ENCODE measurements at regions not wholly inside any gene's neighbourhood (a gene's known extent, or its start where the extent isn't known, plus 50 kb on each side); places are given as distances from the start of the nearest gene placed in this dataset.
A peak's percentile ranks its signal among the peaks of the same experiment; 100 is the strongest.

DNA sequence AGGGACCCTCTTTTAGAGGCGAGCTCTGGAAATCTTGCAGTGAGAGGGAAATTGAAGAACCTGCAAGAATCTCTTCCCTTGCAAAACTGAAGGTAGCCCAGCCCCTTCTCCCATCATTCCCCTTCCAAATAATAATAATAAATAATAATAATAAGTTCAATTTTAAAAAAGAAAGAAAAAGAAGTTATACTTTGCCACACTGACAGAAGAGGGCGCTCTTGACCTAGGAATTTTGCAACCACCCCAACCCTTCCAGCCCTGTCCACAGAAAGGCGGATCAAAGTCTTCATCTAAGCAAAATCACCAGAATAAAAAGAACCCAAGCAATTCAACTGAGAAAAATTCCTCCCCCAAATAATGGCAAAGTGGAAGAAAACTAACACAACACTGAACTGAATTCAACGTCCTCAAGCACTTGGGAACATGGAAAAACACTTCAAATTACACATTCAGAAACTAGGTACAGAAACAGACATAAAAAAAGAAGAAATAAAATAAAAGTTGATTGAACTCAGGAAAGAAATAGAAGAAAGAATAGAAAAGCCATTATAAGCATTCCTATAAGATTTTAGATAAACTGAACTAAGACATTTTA lies 98.9 kb upstream of the GLS start:
- in situ Hi-C loops (cut with MboI; ENCODE audit: low pct_unique_long_range_greater_than_20kb, low sequenced_read_pairs), result no loop called here
- peak; percentile 59 for DNase-seq

GRCh38 chr2:190782264-190782663 lies 98.4 kb upstream of the GLS start:
- no peak for DNase-seq
- in situ Hi-C loops (cut with MboI; ENCODE audit: low pct_unique_long_range_greater_than_20kb, low sequenced_read_pairs), result no loop called here

DNA sequence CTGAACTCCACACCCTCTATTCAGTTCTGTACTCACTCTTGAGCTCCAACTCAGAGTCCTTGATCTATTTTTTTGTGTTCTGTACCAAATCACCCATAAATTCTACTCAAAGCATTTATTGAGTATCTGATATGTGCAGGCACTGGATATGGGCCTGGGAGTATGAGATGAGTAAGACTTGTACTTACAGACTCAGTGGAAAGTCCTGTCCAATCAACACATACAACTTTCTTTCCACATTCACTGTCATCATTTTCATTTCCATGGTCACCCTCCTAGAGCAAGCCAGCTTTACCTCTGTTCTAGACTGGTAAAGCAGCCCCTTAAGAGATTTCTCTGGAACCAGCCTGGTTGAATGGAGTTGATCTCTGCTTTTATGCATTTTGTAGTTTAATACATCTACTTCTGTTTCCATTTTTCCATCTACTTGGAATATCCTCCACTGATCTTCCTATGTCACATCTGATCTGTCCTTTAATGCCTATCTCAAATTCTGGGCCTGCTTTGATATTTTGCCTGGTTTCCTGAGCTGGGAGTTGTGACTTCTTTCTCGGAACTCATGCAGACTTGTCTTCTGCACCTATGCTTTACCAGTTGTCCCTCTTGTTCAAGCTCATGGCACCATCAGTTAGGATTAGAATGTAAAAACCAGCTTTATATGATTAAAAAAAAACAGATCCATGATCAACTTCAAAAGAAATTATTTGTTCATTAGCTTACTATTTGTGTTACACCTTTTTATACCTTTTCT lies 96.9 kb upstream of the GLS start:
- in situ Hi-C loops (cut with MboI; ENCODE audit: low pct_unique_long_range_greater_than_20kb, low sequenced_read_pairs), result no loop called here

DNA sequence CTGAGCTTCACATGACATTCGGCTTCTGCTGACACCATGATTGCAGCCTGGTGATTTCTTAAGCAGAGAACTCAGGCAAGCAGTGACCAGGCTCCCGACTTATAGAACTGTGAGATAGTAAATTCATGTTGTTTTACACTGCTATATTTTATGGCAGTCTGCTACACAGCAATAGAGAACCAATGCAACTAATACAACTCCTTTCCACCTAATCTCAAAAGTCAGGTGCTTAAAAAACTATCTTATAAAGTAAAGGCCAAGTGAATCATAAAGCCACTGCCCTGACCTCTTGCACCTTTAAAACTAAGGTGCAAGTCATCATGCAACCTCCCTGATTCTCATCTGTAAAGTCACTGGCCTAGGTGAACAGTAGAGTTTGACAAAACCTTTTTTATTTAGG lies 95.3 kb upstream of the GLS start:
- in situ Hi-C loops (cut with MboI; ENCODE audit: low pct_unique_long_range_greater_than_20kb, low sequenced_read_pairs), result no loop called here
- no peak for DNase-seq

More for the DNA sequence above, 96.9 kb upstream of the GLS start:
- DNase-seq, result no peak

DNA sequence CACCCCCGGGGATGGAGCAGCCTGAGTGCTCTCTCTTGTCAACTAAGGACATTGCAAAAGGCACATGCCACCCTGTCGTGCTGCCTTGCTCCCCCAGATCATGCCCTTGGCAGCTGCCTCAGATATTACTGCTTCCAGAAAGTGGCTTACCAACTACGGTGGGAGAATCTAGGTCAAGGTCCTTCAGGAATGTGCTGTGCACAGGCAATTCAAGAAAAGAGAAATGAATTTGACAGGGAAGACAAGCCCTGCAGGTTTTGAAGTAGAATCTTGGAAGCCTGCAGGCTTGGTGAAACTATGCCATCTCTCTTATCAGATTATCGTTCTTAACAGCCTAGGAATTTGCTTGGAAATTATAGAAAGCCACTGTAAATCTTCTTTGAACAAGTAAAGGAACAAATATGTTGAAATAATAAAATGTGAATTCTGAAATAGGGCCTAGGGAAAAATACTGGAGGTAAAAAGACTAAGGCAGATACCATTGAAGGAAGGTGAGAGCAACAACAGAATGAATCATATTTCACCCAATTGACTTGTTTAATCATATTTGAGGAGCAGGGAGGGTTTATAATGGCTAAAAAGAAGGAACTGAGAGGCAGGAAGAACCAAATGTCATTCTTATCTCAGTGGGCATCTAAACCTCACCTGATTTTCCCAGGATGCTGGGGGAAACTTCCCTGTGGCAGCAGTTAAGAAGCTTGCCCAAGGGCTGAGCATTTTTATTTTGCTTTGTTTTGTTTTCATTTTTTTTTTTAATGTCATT lies 94.0 kb upstream of the GLS start:
- DNase-seq, result no peak
- in situ Hi-C loops (cut with MboI; ENCODE audit: low pct_unique_long_range_greater_than_20kb, low sequenced_read_pairs), result no loop called here

DNA sequence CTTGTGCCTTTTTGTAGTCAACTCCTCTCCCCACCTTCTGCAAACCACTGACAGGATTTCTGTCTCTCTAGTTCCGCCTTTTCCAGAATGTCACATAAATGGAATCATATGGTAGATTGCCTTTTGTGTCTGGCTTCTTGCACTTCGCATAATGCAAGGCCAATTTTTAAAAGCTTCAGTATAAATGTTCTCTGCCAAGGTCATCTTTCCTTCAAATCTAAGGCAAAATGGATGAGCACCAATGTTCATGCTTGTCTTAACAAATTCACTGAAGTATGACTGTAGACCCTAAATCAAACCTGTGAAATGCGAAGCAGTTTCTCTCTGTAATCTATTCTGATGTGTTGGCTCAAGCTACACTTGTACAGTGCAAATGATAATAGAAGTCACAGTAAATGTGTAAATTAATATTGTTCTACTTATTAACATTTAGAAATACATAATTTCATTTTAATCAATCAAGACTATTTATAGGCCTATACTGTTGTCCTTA lies 92.8 kb upstream of the GLS start:
- no peak for DNase-seq
- in situ Hi-C loops (cut with MboI; ENCODE audit: low pct_unique_long_range_greater_than_20kb, low sequenced_read_pairs), result no loop called here

DNA sequence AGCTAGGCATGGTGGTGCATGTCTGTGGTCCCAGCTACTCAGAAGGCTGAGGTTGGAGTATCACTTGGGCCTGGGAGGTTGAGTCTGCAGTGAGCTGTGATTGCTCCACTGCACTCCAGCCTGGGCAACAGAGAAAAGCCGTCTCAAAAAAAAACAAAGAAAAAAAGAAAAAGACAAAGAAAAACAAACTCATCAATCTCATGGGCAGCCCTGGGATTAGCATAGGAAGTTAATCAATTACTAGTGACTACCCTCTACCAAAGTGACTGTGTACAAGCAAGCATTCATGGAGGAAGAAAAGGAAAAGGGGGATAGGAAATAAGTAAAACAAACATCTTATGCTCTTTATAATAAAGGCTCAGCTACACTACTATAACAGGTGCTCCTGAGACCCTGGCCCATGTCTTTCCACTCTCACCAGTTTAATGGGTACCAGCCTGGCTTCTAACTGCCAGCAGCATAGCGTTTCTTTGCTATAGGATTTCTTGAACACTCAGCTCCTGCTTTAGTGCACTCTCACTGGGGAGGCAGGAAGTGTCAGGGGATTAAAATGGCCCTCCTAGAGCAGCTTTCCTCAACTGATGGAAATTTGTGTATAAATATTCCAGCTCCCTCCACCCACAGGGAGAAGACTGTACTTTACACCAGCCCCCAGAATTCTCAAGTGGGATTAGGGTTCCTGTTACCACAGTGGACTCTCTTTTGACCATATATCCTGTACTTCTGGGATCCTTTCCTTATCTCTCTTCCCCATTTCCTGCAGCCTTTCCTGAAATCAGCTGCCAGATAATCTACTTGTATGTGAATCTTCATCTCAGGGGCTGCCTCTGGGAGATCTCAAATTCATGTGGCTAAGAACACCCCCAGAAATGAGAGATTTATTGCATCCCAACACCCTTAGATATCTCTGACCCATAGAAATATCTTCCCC lies 91.3 kb upstream of the GLS start:
- DNase-seq, result peak; percentile 29
- in situ Hi-C loops (cut with MboI; ENCODE audit: low pct_unique_long_range_greater_than_20kb, low sequenced_read_pairs), result no loop called here

DNA sequence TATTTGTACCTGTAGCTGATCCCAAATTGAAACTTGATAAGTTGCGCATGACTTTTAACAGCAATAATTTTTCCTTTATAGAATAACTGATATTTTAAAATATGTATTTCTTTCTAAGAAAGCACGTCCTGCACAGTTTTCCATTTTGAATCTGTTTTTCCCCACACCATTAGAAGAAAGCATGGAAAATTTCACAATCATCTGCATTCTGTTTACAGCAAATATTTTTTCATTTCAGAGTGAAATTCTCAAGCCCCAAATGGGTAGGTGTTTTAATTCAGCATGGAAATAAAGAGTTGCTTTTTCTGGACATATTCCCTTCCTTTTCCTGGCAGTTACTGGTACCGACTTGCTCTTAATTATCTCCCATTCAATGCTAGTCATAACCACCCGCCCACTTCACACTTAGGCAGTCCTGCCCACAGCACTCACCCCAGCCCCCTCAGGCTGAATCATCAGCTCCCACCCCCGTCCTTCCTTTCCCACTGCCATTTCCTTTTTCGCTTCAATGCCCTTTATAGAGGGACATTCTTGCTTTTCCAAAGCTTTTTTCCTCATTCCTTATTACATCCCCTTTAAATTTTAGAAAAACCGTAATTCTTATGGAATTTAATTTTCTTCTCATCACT lies 89.2 kb upstream of the GLS start:
- in situ Hi-C loops (cut with MboI; ENCODE audit: low pct_unique_long_range_greater_than_20kb, low sequenced_read_pairs), result no loop called here
- DNase-seq, result no peak

GRCh38 chr2:190791976-190792575 lies 88.5 kb upstream of the GLS start:
- in situ Hi-C loops (cut with MboI; ENCODE audit: low pct_unique_long_range_greater_than_20kb, low sequenced_read_pairs), result no loop called here
- DNase-seq, result no peak

DNA sequence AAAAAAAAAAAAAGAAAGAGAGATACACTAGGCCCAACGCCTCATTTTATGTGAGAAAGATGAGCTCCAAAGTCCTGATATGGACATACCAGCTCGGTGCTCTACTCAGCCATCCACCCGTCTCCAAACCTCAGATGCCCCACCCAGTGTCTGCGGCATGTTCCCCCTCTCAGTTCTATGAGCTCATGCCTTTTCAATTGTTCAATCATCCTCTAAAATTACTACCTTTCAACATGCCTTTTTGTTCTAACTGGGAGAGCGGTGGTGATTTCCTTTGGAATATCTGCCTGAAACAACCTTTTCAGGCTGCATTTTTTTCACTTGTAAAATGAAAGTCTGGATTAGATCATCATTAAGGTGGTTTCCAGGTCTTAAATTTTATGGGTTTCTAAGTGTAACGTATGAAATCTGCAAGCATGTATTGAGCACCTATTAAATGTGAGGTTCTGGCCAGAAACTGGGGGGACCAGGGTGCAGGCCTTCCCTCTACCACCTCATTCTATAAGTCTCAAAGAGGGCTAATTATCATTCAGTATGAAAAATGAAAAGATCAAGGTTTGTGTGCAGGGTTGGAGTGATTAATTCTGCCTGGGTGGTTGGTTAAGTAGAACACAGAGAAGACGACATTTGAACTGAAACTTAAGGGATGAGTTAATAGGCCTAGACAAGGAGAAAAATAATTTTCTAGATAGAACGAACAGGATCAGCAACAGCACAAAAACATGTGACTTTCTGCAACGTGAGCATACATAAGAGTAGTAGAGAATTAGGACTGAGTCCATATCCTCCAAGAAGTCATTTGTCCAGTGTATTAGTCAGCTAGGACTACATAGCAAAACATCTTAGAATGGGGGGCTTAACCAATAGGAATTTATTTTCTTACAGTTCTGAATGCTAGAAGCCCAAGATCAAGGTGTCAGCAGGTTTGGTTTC lies 87.4 kb upstream of the GLS start:
- in situ Hi-C loops (cut with MboI; ENCODE audit: low pct_unique_long_range_greater_than_20kb, low sequenced_read_pairs), result no loop called here
- DNase-seq, result no peak

GRCh38 chr2:190794377-190794776 lies 86.2 kb upstream of the GLS start:
- in situ Hi-C loops (cut with MboI; ENCODE audit: low pct_unique_long_range_greater_than_20kb, low sequenced_read_pairs), result no loop called here
- DNase-seq, result no peak

DNA sequence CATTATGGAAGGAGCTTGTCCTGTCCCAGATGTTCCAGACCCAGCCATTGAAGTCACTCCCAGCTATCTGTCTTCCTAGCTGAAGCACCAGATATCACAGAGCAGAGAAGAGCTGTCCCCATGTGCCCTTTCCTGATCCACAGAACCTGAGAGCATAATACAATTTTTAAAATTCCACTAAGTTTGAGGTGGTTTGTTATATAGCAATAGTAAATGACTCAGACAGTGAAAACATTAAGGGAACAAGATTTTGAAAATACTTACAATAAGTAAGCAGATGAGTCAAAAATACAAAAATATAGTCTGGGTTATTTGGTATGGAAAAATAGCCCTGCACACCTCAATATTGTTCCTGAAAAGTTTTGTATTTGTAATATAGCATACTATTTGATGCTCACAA lies 85.8 kb upstream of the GLS start:
- in situ Hi-C loops (cut with MboI; ENCODE audit: low pct_unique_long_range_greater_than_20kb, low sequenced_read_pairs), result no loop called here
- no peak for DNase-seq

GRCh38 chr2:190795686-190796085 lies 84.9 kb upstream of the GLS start:
- no peak for DNase-seq
- in situ Hi-C loops (cut with MboI; ENCODE audit: low pct_unique_long_range_greater_than_20kb, low sequenced_read_pairs), result no loop called here

DNA sequence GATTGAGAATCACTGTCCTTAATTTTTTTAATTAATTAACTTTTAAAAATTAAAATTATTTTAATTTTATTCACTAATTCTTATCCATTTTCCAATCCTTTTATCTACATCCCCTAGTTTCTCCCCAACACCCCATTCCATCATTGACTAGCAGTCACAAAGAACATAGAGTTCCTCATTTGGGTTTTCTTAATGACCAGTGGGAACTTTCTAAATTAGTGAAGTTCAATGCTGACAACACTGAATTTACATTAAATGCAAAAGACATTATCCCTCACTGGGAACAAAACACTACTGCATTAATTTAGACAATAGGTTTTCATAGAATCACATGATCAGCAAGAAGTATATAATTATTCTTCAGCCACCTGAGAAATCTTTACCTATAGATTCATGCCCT lies 80.6 kb upstream of the GLS start:
- DNase-seq, result no peak
- in situ Hi-C loops (cut with MboI; ENCODE audit: low pct_unique_long_range_greater_than_20kb, low sequenced_read_pairs), result no loop called here

- no peak for DNase-seq
- in situ Hi-C loops (cut with MboI; ENCODE audit: low pct_unique_long_range_greater_than_20kb, low sequenced_read_pairs), result no loop called here
Observed at GRCh38 chr2:190800528-190800927, 80.1 kb upstream of the GLS start.

- in situ Hi-C loops (cut with MboI; ENCODE audit: low pct_unique_long_range_greater_than_20kb, low sequenced_read_pairs), result no loop called here
- no peak for DNase-seq
Observed at GRCh38 chr2:190802129-190802528, 78.5 kb upstream of the GLS start.

DNA sequence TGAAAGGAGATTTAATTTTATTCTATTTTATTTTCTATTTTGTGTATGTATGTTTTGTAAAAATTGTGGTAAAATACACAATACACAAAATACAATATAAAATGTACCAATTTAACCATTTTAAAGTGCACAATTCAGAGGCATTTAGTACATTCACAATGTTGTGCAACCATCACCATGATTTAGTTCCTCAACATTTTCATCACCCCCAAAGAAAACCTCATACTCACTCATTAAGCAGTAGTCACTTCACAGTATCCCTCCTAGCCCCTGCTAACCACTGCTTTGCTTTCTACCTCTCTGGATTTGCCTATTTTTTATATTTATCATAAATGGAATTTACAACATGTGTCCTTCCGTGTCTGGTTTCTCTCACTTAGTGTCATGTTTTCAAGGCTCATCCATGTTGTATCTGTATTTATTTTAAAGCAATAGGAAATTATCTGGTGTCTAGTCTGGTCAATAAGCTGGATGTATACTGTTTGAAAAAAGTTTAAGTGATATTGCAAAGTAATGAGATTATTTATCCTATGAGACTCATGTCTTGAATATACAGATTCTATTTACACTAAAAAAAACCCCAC lies 77.9 kb upstream of the GLS start:
- in situ Hi-C loops (cut with MboI; ENCODE audit: low pct_unique_long_range_greater_than_20kb, low sequenced_read_pairs), result no loop called here

More for the DNA sequence above, 77.9 kb upstream of the GLS start:
- no peak for DNase-seq

All from KBM-7 (cell line).